Thoracic aorta (tissue), 2 donors: ENCODE measurements at regions not wholly inside any gene's neighbourhood (a gene's known extent, or its start where the extent isn't known, plus 50 kb on each side); places are given as distances from the start of the nearest gene placed in this dataset.

ENCODE experiments used
- ATAC-seq: fragments of 150-250 bp; one replicate; pipeline ENCODE4 v1.8.0; 2017; ENCODE audit warnings: low read depth; ENCODE audit not compliant: insufficient number of reproducible peaks, low FRiP score
- DNase-seq: peaks from one replicate; pipeline ENCODE4 v3.0.0-alpha.2; 2020; ENCODE audit warnings: low spot score
- H3K27ac ChIP-seq, 2 donors: fragments of 200-600 bp; sonication (generic); 1 replicate in 1 of 2; 2 replicates in 1 of 2; pipeline ENCODE4 v1.5.1; 2016; ENCODE audit warnings: mild to moderate bottlenecking in 2 of 2, moderate library complexity in 2 of 2
- H3K27me3 ChIP-seq: fragments of 200-600 bp; sonication (generic); replicated peaks from 2 replicates; pipeline ENCODE4 v1.6.0; 2016; ENCODE audit warnings: mild to moderate bottlenecking; ENCODE audit not compliant: insufficient read depth
- H3K36me3 ChIP-seq: fragments of 200-600 bp; sonication (generic); one replicate; pipeline ENCODE4 v1.5.1; 2016
- H3K4me1 ChIP-seq, 2 donors: fragments of 200-600 bp; sonication (generic); 1 replicate in 1 of 2; 2 replicates in 1 of 2; pipeline versions ENCODE4 v1.5.1 to v1.6.0; 2016; ENCODE audit warnings: low read depth in 2 of 2, mild to moderate bottlenecking in 1 of 2; ENCODE audit not compliant: control insufficient read depth in 1 of 2
- H3K4me3 ChIP-seq: fragments of 200-600 bp; sonication (generic); 2 replicates; pipeline ENCODE4 v1.5.1; 2016; ENCODE audit warnings: mild to moderate bottlenecking
- H3K9me3 ChIP-seq: fragments of 200-600 bp; sonication (generic); 2 replicates; pipeline ENCODE4 v1.5.1; 2016
- CTCF ChIP-seq: fragments of 200-600 bp; sonication (generic); IDR thresholded peaks from one replicate; pipeline ENCODE4 v1.5.1; 2019; ENCODE audit warnings: antibody characterized with exemption

GRCh38 chr15:97838606-97839210 lies 121.8 kb upstream of the ARRDC4 start:
- Histone ChIP-seq H3K9me3 (peaks cover under 1% of the 10 kb centered on the region), H3K27ac (no peak overlapping the region)

GRCh38 chr15:97840501-97840900 lies 120.0 kb upstream of the ARRDC4 start:
- Histone ChIP-seq H3K36me3 (no peaks in the 10 kb centered on the region), H3K27me3 (no peaks in the 10 kb centered on the region), H3K9me3 (no peaks in the 10 kb centered on the region), H3K4me1 (no peaks in the 10 kb centered on the region), H3K4me3 (no peak overlapping the region), H3K27ac (no peak overlapping the region)
- no peak for TF ChIP-seq CTCF
- ATAC-seq: no peak
- no peak for DNase-seq

More at GRCh38 chr15:97838606-97839210, 121.8 kb upstream of the ARRDC4 start:
- no peak for ATAC-seq
- Histone ChIP-seq H3K4me3 (no peak overlapping the region), H3K27me3 (no peaks in the 10 kb centered on the region), H3K4me1 (no peaks in the 10 kb centered on the region), H3K36me3 (no peaks in the 10 kb centered on the region)
- no peak for TF ChIP-seq CTCF
- DNase-seq: no peak

GRCh38 chr15:97841558-97841957 lies 118.9 kb upstream of the ARRDC4 start:
- Histone ChIP-seq H3K4me3 (no peak overlapping the region), H3K27ac (no peak overlapping the region), H3K4me1 (no peaks in the 10 kb centered on the region), H3K36me3 (no peaks in the 10 kb centered on the region), H3K9me3 (no peaks in the 10 kb centered on the region), H3K27me3 (no peaks in the 10 kb centered on the region)
- DNase-seq (no peak), ATAC-seq (no peak)
- no peak for TF ChIP-seq CTCF

GRCh38 chr15:97849183-97849582 lies 111.3 kb upstream of the ARRDC4 start:
- DNase-seq (no peak), ATAC-seq (no peak)
- H3K36me3 ChIP-seq: no peaks in the 10 kb centered on the region
- TF ChIP-seq CTCF: no peak
- no peak overlapping the region for H3K4me3 ChIP-seq
- H3K9me3 ChIP-seq: no peaks in the 10 kb centered on the region
- H3K4me1 ChIP-seq: no peaks in the 10 kb centered on the region
- H3K27ac ChIP-seq: no peak overlapping the region
- no peaks in the 10 kb centered on the region for H3K27me3 ChIP-seq

- Histone ChIP-seq H3K27ac (no peak overlapping the region), H3K9me3 (no peaks in the 10 kb centered on the region), H3K36me3 (no peaks in the 10 kb centered on the region), H3K4me1 (no peaks in the 10 kb centered on the region), H3K4me3 (no peak overlapping the region), H3K27me3 (no peaks in the 10 kb centered on the region)
- TF ChIP-seq CTCF: no peak
- DNase-seq (no peak), ATAC-seq (no peak)
Measured at GRCh38 chr15:97858296-97858695, 102.2 kb upstream of the ARRDC4 start.
